Astrocyte (in vitro differentiated cells and primary cell): ENCODE measurements at regions not wholly inside any gene's neighbourhood (a gene's known extent, or its start where the extent isn't known, plus 50 kb on each side); places are given as distances from the start of the nearest gene placed in this dataset.

ENCODE experiments used
- CTCF ChIP-seq: IDR thresholded peaks from 2 replicates; pipeline ENCODE4 v1.5.1; 2011; ENCODE audit warnings: low read depth, mild to moderate bottlenecking, inconsistent platforms, low read length, moderate library complexity; ENCODE audit not compliant: insufficient read depth
- EZH2 ChIP-seq: IDR thresholded peaks from 2 replicates; pipeline ENCODE4 v1.6.1; 2012; ENCODE audit warnings: mild to moderate bottlenecking, low read length, inconsistent platforms; ENCODE audit not compliant: insufficient read depth

GRCh38 chr16:59478838-59479237 is 744.7 kb upstream of the GOT2 start:
- TF ChIP-seq CTCF (no peak), EZH2 (no peak)
